ENCODE measurements at regions not wholly inside any gene's neighbourhood (a gene's known extent, or its start where the extent isn't known, plus 50 kb on each side); places are given as distances from the start of the nearest gene placed in this dataset.
"Not testable (repeated sequence)": the region's sequence is repeated elsewhere in the genome, so short reads cannot be mapped to it uniquely, and the experiment has no call there.

DNA sequence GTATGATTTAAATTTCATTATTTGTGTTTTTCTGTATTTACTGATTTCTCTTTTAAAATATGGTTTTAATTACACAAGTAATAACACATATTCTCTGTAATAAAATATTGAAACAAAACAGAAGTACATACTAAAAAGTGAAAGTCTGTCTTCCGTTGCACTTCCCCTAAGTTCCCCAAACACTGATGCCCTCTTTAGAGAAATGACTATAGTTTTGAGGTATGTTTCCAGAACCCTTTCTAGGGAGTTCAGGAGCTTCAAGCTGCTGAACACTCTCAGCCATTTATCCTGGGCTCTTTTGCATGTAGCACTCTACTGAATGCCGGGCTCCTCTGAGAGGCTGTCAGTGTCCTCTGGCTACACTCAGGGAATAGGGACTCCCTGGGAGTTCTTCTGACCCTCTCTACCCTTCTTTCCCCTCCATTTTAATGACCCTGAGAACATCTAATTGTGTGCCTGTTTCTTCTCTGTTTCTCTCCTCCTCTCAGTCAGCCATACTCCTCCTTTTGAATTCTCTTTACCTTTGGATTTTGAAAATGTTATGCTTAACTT is 60.4 kb upstream of the KCNAB1 start:
- Mint-ChIP-seq H3K4me3 (no peak overlapping the region), H3K9me3 (peaks cover 0 to 2% (median 0%) of the 10 kb centered on the region in 11 donors), H3K27me3 (peaks cover 6 to 40% (median 29%) of the 10 kb centered on the region in 5 donors), H3K4me1 (peaks cover 0 to 1% (median 0%) of the 10 kb centered on the region in 7 donors), H3K27ac (no peak overlapping the region), H3K36me3 (no peaks in the 10 kb centered on the region)
- Histone ChIP-seq H3K27me3 (ENCODE audit: control insufficient read depth in 2 of 2, insufficient read depth in 2 of 2, low read length in 2 of 2) (no peaks in the 10 kb centered on the region), H3K36me3 (ENCODE audit: control insufficient read depth in 2 of 3, insufficient read depth in 3 of 3, low read length in 3 of 3) (no peaks in the 10 kb centered on the region), H3K4me3 (ENCODE audit: low read length) (no peak overlapping the region), H3K27ac (ENCODE audit: low read depth, low read length) (no peak overlapping the region), H3K4me1 (ENCODE audit: control insufficient read depth in 2 of 2, insufficient read depth in 2 of 2, low read length in 2 of 2) (no peaks in the 10 kb centered on the region), H3K9me3 (ENCODE audit: control insufficient read depth in 2 of 3, low read length in 3 of 3) (no peaks in the 10 kb centered on the region)
- intact Hi-C loops (cut with micrococcal nuclease) = no loop called here
- CTCF ChIA-PET = interaction anchor here (0.6 kb wide), 1 partner anchor 863 kb away, joined by 5 read pairs; no protein-coding TSS in a partner anchor
- DNase-seq (no peak), ATAC-seq (no peak)
- POLR2A ChIA-PET = no interaction called here

- intact Hi-C loops (cut with micrococcal nuclease); H3K9me3 ChIP-seq (ENCODE audit: control insufficient read depth in 2 of 3, low read length in 3 of 3): not testable (repeated sequence)
- CTCF ChIA-PET = interaction anchor here (0.7 kb wide), 1 partner anchor 413 kb away, joined by 3 read pairs; no protein-coding TSS in a partner anchor
Measured at GRCh38 chr3:156068151-156068550, 52.2 kb upstream of the KCNAB1 start.

DNA sequence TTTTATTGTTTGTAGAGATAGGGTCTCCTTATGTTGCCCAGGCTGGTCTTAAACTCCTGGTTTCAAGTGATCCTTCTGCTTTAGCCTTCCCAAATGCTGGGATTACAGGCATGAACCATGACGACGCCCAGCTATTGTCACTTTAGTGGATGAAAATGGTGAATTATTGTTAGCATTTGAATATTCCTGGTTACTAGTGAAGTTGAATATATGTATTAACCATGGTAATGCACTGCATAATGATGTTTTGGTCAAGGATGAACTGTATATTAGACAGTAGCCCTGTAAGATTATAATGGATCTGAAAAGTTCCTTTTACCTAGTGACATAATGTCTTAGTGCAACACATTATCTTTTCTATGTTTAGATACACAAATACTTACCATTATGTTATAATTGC is 50.4 kb upstream of the KCNAB1 start:
- ChIA-PET POLR2A (no interaction called here), CTCF (no interaction called here)
- H3K36me3 ChIP-seq (ENCODE audit: control insufficient read depth in 2 of 3, insufficient read depth in 3 of 3, low read length in 3 of 3) = no peaks in the 10 kb centered on the region
- intact Hi-C loops (cut with micrococcal nuclease) = no loop called here
- peaks cover 8 to 30% (median 23%) of the 10 kb centered on the region in 5 donors for H3K27me3 Mint-ChIP-seq
- DNase-seq (no peak), ATAC-seq (no peak)
- no peak overlapping the region for H3K27ac ChIP-seq (ENCODE audit: low read depth, low read length)
- H3K9me3 ChIP-seq (ENCODE audit: control insufficient read depth in 2 of 3, low read length in 3 of 3) = no peaks in the 10 kb centered on the region
- H3K4me1 ChIP-seq (ENCODE audit: control insufficient read depth in 2 of 2, insufficient read depth in 2 of 2, low read length in 2 of 2) = no peaks in the 10 kb centered on the region
- H3K4me3 ChIP-seq (ENCODE audit: low read length) = no peak overlapping the region
- no peaks in the 10 kb centered on the region for H3K4me1 Mint-ChIP-seq
- H3K4me3 Mint-ChIP-seq = no peak overlapping the region
- H3K36me3 Mint-ChIP-seq = no peaks in the 10 kb centered on the region
- H3K27ac Mint-ChIP-seq = no peak overlapping the region
- peaks cover 0 to 2% (median 0%) of the 10 kb centered on the region in 11 donors for H3K9me3 Mint-ChIP-seq
- no peaks in the 10 kb centered on the region for H3K27me3 ChIP-seq (ENCODE audit: control insufficient read depth in 2 of 2, insufficient read depth in 2 of 2, low read length in 2 of 2)

More at GRCh38 chr3:156068151-156068550, 52.2 kb upstream of the KCNAB1 start:
- H3K36me3 ChIP-seq (ENCODE audit: control insufficient read depth in 2 of 3, insufficient read depth in 3 of 3, low read length in 3 of 3); H3K27me3 ChIP-seq (ENCODE audit: control insufficient read depth in 2 of 2, insufficient read depth in 2 of 2, low read length in 2 of 2); POLR2A ChIA-PET; H3K4me1 Mint-ChIP-seq; H3K4me3 Mint-ChIP-seq; H3K36me3 Mint-ChIP-seq; H3K4me1 ChIP-seq (ENCODE audit: control insufficient read depth in 2 of 2, insufficient read depth in 2 of 2, low read length in 2 of 2); ATAC-seq; H3K9me3 Mint-ChIP-seq; H3K4me3 ChIP-seq (ENCODE audit: low read length); H3K27ac Mint-ChIP-seq; H3K27ac ChIP-seq (ENCODE audit: low read depth, low read length); DNase-seq: not testable (repeated sequence)
- peaks cover 15 to 39% (median 24%) of the 10 kb centered on the region in 5 donors for H3K27me3 Mint-ChIP-seq
